HG02571 (cell line): ENCODE measurements at regions not wholly inside any gene's neighbourhood (a gene's known extent, or its start where the extent isn't known, plus 50 kb on each side); places are given as distances from the start of the nearest gene placed in this dataset.
"Not testable (repeated sequence)": the region's sequence is repeated elsewhere in the genome, so short reads cannot be mapped to it uniquely, and the experiment has no call there.

ENCODE experiments used
- ATAC-seq: cut with Tn5 transposase; IDR thresholded peaks from one replicate; pipeline ENCODE4 v1.9.1; 2021; ENCODE audit warnings: mild to moderate bottlenecking, moderate library complexity; ENCODE audit not compliant: unreplicated experiment

DNA sequence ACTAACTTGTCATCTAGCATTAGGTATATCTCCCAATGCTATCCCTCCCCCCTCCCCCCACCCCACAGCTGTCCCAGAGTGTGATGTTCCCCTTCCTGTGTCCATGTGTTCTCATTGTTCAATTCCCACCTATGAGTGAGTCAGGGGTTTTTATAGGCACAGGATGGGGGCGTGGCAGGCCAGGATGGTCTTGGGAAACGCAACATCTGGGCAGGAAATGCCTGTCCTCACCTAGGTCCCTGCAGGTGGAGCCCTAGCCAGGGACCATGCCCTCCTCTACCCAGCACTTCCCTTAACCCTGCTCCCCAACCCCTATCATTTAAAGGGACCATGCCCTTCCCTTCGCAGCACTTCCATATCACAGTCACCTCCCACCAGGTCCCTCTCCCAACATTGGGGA, 1430.6 kb downstream of the CDH8 start:
- not testable (repeated sequence) for ATAC-seq

DNA sequence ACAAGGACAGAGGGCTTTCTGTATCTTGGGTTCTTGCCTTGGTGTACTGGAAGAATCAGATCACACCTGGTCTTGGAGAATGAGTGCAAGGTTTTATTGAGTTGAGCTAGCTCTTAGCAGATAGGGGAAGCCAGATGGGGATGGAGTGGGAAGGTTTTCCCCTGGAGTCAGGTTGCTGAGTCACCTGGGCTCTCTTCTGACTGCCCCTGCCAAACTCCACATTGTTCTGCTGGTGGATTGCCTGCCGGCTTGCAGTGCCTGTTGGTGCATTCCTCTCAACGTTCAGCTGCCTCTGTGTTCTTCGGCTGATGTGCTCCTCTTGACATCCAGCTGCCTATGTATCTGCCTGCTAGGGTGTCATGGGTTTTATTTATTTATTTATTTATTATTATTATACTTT, 1431.1 kb downstream of the CDH8 start:
- no peak for ATAC-seq

DNA sequence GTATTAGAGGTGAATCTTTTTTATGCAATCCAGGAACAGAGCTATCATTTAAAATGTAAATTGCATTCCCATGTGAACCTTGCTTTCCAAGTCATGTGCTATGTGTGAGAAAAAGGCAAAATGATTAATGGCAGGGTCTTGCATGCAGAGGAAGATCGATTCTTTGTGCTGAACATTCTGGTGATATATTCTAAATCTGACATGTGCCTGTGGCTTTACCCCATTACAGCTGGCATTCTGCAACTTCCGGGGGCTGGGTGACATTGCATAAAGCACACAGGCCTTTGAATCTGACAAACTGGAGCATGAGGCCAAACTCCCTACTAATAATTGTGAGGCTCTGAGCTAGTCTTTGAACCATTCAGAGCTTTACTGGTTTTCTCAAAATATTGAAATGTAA, 1449.7 kb downstream of the CDH8 start:
- ATAC-seq = no peak

DNA sequence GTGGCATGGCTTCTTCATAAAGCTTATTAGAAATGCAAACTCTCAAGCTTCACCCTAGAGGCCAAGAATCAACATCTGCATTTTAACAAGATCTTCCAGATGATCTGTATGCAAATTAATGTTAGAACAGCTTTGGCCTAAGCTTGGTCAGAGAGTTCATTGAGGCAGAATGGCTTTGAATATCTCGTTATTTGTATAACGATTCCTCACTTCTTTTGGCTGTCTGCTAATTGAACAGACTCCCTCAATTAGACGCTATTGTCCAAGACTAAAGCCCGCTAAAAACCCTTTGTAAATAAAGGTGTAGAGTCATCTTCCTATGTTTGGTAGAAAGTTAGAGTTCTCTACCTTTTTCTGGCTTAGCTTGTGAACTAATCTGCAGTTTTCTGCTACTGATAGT, 1453.7 kb downstream of the CDH8 start:
- ATAC-seq = no peak

DNA sequence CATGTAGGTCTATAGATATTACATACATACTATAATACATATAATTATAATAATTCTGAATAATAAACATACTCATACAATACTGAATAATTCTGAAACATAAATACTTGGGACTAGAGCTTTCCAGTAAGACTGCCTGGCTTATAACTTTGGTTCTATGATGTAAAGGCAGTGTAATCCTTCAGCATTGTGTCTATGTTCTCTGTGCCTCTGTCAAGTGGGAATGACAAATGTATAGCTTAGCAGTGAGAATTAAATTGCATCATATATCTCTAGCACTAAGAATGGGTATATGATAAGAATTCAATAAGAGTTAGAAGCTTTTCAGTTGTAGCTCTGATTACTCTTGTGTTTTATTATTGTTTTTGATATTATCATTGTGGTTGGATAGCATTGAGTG, 1469.3 kb downstream of the CDH8 start:
- no peak for ATAC-seq

DNA sequence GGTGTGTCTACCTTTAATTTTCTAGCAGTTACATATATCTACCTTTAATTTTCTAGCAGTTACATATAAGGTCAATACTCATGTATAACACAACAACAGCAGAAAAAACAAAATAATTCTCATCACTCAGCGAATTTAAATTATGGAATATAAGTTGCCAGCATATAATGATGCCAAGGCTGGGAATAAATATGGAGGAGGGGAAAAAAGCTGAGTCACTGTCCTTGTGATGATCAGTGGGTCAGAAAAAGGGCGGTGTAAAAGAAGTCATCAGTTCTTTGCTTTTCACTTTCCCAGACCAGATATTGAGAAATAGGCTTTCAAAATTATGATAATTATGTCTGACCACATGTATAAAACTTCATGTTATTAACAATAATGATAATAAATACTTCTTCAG, 1471.7 kb downstream of the CDH8 start:
- ATAC-seq = no peak

DNA sequence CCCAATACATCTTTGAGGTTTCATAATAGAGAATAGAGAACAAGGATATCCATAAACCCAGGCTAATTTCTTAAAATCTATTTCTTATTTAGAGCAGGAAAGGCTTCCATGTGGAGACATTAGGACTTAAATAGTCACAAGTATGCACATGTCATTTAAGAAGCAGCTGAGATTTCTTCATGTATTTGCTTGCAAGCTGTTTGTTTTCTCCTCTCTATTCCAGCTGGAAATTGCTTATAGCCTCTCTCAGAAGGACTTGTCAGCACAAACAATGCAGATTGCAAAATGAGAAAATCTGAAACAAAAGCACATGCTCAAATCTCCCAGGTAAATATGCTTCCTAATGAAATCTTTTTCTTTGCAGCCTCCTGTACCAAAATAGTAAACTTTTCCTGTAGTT, 1473.1 kb downstream of the CDH8 start:
- ATAC-seq = no peak

DNA sequence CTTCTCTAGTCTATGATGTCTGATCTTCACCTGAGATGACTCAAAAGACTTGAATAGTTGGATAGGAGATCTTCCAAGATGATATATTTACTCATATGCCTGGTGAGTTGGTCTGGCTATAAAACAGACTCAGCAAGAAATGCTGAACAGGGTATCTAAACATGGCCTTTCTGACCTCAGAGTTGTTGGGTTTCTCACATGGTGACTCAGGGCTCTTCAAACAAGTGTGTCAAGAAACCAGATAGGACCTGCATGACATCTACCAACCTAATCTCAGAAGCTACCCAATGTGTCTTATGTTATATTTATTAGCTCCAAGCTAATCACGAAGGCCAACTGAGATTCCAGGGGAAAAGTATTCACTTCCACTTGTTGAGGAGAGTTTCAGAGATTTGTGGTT, 1477.3 kb downstream of the CDH8 start:
- no peak for ATAC-seq

DNA sequence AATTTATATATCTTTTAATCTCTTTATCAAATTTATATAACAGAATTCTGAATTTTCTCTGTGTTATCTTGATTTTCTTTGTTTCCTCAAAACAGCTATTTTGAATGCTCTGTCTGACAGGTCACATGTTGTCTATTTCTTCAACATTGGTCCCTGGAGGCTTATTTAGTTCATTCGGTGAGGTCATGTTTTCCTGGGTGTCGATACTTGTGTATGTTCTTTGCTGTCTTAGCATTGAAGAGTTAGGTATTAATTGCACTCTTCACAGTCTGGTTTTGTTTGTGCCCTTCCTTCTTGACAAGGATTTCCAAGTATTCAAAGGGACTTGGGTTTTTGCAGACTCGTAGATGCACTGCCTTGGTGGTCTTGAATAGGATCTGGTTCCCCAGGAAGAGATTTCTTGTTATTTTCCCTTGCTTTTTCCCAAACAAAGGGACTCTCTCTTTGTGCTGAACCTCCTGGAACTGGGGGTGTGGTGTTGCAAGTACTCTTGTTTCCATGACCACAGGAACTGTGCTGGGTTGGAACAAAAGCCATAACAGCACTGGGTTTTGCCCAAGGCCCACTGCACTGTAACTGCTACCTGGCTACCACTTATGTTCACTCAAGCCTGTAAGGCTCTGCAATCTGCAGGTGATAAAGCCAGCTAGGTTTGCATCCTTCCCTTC, 1483.0 kb downstream of the CDH8 start:
- ATAC-seq = no peak

DNA sequence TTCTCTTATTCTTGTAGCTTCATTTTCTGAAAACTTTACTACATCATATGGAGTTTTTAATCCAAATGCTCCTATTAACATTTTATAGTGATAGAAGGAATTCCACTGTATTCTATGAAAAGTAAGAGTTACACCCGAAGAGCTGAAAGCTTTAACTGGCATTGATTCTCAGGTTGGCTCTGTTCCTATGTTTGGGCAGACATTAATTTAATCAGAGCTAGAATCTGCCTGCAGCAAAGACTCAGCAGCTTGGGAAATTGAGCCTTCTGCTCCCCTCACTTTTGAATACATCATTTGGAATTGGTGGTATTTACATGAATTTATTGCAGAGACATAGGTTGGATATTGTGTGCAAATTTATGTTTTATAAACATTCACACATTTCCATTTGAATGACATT, 1494.7 kb downstream of the CDH8 start:
- ATAC-seq = no peak

DNA sequence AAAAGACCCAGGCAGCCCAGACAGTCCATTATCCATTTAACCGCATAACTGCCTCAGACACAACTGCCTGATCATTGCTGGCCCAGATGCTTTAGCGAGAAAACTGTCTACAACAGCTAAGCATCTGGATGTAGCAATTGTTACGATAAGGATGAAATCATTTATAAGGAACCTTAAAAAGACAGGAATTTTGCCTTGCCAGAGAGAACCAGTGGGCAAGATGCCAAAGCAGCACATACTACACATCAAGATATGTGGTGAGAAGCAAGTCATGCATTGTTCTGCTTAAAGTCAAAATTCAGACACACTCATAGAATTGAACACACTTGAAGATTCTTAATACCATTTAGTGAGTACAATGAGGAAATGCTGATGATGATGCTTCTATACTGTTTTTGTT, 1525.3 kb downstream of the CDH8 start:
- no peak for ATAC-seq

DNA sequence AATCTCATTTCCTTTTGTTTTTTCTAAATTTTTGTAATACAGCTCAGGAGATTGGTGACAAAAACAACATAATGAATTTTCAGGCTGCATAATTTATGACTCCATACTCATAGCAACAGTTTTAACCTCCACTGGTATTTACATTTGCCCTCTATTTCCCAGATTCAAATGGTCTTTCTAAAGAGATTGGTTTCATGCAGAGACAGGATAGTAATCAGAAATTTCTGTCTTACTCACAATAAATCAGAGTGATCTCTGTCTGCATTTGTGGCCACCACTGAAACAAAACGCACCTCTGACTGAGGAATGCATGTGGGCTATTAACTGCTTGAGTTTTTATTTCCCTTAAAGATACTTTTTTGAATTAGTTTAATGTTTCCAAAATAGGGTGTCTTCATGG, 1526.0 kb downstream of the CDH8 start:
- no peak for ATAC-seq

DNA sequence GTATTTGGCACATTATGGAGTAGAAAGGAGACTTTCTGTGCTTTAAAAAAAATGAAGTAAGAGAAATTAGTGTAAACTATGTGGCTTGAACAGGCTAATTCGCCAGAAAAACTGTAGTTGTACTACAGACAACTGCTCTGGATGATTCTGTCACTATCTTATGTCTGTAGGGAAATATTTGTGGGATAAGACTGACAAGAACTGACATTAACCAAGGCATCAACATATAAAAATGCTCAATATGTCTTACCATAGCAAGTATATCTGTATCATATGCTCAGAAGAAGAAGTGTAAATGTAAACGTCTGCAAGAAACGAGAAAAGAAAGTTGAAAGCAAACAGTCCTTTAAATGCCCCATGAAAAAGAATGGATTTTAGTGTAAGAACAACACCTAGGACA, 1545.0 kb downstream of the CDH8 start:
- ATAC-seq = no peak

DNA sequence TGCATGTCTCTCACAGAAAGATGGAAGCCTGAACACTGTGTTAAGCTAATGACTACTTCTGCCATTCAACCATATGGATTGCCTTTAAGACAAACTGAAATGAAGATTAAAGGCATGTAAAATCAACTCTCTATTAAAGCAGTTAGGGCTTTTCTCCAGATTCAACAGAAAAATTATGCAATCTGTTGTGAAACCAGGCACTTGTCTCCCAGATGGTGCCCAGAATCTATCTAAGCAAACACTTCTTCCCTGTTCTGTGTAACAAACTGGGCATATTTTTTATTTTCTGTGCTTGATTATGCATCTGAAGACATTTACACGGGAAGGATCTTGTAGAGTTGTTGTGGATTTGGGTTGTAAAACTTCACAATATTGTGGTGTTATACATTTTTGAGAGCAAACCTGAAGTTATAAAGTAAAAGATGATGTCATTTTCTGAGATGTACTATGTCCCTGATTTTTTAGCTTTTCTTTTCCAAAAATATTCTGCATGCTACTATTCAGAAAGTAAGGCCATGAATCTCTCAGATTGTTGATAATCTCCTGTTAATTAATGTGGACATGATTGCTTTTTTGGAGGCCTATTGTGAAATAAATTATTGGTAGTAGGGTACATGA, 1550.3 kb downstream of the CDH8 start:
- ATAC-seq = no peak

DNA sequence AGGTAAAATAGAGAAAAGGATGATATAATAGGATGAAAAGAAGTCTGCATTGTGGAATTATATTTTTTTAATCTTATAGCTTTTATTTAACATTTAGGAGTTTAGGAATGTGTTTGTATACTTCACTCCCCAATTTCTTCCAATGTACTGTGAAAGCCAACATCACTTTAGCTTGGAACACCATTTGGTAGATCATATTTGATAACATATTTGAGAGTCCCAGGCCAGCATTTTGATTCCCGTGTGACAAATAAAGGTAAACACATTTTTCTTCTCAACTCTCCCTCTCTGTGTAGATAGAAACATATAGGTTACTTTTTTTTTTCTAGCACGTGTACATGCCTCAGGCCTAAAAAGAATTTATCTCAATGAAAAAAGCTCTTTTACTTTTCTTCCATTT, 1551.3 kb downstream of the CDH8 start:
- ATAC-seq = no peak

DNA sequence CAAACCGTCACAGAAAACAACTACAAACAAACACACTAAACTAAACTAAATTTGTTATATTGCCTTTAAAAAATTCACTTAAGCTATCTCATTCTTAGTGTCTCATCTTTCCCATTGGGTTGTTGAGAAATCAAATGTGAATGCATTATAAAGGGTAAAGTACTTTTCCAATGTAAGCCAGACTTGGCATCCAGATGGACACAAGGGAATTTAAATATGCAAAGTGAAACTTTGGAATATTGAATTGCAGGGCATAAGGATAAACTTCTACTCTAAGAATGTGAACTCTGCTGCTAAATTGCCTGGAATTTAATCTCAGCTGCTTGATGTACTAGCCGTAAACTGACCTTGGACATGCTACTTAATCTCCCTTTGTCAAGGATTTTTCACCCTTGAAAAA, 1554.6 kb downstream of the CDH8 start:
- no peak for ATAC-seq

DNA sequence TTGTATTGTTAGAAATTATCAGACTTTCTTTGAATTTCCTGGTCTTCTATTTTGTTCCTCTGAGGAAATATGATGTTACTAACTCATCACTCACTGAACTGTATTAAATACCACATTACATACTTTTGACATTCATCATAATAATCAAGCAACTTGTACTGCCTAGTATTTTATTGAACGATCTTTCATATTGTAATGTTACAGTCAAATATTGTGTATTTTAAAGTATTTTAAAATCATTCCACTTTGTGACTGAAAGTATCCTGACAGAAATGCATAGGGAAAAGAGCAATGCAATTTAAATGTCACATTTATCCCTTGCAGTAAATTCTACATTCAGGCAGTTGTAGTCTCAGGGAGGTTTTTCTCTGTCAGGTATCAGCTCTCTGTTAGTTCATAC, 1557.4 kb downstream of the CDH8 start:
- ATAC-seq = no peak

DNA sequence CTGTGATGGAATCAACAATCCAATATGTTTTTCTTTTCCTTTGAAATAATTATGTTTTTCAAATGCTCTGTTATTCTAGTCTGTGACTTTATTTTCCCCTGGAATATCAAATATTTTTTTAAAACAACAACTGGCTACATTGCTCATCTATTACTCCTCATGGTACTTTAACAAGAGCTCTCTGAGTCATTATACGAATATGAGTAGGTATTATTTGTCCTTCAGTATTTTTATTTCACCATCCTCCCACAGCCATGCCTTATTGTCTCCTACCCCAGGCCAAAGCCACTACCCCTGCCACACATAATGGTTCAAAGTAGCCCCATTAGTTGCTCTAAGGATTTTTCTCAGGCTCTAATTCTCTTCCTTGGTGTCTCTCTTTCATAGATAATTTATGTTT, 1572.3 kb downstream of the CDH8 start:
- ATAC-seq = no peak

DNA sequence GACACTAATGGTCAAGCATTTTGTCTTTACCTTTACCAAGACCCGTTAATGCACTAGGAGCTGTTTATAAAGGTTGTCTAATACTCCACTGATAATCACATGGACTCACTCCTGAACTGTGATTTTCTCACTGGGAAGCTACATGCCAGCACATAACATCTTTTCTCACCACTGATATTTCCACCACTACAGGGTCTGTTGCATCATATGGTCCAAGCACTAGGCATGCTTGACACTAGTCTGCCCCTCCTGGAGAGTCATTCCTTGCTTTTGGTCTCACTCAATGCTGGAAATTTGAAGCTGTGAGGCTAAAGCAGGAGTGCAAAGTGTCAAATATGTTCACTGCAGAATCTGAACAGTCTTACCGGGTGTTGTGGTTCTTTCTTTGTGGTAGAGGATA, 1576.8 kb downstream of the CDH8 start:
- no peak for ATAC-seq

DNA sequence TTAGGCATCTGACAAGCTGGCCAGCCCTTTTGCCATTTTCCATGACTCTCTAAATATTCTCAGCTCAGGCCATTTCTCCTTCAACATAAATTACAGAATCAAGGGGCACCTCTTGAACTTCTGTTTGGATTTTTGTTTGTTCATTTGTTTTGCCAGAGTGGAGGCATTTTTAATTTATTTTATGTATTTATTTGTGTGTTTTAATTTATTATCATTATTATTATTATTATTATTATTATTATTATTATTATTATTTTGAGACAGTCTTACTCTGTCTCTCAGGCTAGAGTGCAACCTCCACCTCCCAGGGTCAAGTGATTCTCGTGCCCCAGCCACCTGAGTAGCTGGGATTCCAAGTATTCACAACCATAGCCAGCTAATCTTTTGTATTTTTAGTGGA, 1578.0 kb downstream of the CDH8 start:
- no peak for ATAC-seq

DNA sequence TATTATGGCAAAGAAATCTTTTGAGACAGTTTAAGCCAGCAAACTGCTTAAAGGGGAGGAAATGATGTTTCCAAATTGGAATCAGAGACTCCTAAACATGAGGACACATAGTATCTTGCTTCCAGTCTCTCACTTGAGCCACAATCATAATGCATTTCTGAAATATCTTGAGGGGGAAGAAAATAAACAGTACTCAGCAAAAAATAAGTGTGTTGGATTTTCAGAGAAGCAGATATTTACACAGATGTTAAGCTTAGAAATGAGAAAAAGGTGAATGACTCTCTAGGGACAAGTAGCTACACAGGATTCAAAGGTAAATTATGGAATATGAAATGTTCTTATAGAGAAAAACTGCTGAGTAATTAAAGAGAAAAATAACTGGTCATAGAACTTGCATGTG, 1583.6 kb downstream of the CDH8 start:
- no peak for ATAC-seq

DNA sequence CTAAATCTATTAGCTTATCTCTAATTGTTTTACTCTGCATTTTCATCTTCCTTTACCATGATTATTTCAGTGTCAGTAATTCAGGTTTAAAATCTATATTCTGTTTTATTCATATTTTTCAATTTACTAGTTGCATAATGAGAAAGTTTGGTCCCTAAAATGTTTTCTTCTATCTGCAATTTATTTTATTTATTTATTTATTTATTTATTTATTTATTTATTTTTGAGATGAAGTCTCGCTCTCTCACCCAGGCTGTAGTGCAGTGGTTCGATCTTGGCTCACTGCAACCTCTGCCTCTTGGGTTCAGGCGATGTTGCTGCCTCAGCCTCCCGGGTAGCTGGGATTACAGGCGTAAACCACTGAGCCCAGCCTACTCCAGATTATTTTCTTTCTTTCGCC, 1597.3 kb downstream of the CDH8 start:
- ATAC-seq = no peak

DNA sequence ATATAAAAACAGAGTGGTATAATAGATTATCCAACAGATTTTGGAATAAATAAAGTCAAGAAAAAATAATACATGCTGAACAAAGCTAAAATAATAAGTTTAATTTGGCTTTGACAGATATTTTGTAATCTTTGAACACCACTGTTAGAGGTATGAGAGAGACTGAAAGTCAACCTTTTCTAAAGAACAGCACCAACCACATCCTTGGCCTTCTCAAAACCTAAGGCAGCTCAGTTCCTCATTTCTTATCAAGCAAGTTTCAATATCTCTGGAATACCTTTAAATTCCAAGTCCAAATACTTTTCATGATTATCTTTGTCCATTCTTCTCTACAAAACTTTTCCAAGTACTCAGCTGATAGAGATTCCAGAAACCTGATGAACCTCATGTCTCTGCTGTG, 1603.8 kb downstream of the CDH8 start:
- ATAC-seq = no peak
